ENCODE measurements at regions not wholly inside any gene's neighbourhood (a gene's known extent, or its start where the extent isn't known, plus 50 kb on each side); places are given as distances from the start of the nearest gene placed in this dataset.
"Not testable (repeated sequence)": the region's sequence is repeated elsewhere in the genome, so short reads cannot be mapped to it uniquely, and the experiment has no call there.

DNA sequence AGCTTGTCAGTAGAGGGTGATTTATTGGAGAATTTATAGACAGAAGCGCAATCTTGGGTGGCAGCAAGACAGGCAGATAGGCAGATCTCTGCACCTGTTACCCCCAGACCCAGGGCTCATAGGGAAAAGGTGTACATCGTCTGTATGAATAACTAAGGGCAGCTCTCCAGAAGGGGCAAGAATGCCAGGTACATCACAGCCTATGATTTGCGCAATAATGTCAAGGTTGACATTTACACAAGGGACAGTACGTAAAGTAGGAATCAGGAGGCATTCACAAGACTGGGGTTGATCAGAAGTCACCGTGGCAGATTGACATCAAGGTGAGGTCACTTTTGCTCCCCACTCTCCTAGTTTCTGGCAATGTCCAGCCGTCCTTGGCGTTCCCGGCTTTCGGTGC lies 524.1 kb downstream of the TRIML1 start:
- H3K36me3 ChIP-seq (ENCODE audit: insufficient read depth, low read length): no peaks in the 10 kb centered on the region
- Mint-ChIP-seq H3K36me3 (ENCODE audit: low read depth) (no peaks in the 10 kb centered on the region), H3K4me3 (no peak overlapping the region), H3K27me3 (no peaks in the 10 kb centered on the region), H3K9me3 (peaks cover 15% of the 10 kb centered on the region), H3K27ac (no peak overlapping the region), H3K4me1 (ENCODE audit: low read depth) (no peaks in the 10 kb centered on the region)
- DNase-seq (no peak), ATAC-seq (ENCODE audit: poor library complexity) (no peak)
- H3K9me3 ChIP-seq (ENCODE audit: control insufficient read depth in 1 of 2, insufficient read depth in 1 of 2, low read length in 2 of 2): peaks cover 0 to 22% of the 10 kb centered on the region in 2 experiments
- H3K27me3 ChIP-seq (ENCODE audit: control insufficient read depth in 1 of 2, insufficient read depth in 2 of 2, low read length in 2 of 2): no peaks in the 10 kb centered on the region
- ChIA-PET CTCF (no interaction called here), POLR2A (no interaction called here)
- no peaks in the 10 kb centered on the region for H3K4me1 ChIP-seq (ENCODE audit: insufficient read depth, low read length)
- H3K4me3 ChIP-seq (ENCODE audit: low read length): no peak overlapping the region
- TF ChIP-seq, protein P1, sequence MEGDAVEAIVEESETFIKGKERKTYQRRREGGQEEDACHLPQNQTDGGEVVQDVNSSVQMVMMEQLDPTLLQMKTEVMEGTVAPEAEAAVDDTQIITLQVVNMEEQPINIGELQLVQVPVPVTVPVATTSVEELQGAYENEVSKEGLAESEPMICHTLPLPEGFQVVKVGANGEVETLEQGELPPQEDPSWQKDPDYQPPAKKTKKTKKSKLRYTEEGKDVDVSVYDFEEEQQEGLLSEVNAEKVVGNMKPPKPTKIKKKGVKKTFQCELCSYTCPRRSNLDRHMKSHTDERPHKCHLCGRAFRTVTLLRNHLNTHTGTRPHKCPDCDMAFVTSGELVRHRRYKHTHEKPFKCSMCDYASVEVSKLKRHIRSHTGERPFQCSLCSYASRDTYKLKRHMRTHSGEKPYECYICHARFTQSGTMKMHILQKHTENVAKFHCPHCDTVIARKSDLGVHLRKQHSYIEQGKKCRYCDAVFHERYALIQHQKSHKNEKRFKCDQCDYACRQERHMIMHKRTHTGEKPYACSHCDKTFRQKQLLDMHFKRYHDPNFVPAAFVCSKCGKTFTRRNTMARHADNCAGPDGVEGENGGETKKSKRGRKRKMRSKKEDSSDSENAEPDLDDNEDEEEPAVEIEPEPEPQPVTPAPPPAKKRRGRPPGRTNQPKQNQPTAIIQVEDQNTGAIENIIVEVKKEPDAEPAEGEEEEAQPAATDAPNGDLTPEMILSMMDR (IDR thresholded peaks at IDR 0.05): no peak
- intact Hi-C loops (cut with DNase I, micrococcal nuclease): no loop called here
- no peak overlapping the region for H3K27ac ChIP-seq (ENCODE audit: low read depth in 1 of 2, low read length in 2 of 2)

DNA sequence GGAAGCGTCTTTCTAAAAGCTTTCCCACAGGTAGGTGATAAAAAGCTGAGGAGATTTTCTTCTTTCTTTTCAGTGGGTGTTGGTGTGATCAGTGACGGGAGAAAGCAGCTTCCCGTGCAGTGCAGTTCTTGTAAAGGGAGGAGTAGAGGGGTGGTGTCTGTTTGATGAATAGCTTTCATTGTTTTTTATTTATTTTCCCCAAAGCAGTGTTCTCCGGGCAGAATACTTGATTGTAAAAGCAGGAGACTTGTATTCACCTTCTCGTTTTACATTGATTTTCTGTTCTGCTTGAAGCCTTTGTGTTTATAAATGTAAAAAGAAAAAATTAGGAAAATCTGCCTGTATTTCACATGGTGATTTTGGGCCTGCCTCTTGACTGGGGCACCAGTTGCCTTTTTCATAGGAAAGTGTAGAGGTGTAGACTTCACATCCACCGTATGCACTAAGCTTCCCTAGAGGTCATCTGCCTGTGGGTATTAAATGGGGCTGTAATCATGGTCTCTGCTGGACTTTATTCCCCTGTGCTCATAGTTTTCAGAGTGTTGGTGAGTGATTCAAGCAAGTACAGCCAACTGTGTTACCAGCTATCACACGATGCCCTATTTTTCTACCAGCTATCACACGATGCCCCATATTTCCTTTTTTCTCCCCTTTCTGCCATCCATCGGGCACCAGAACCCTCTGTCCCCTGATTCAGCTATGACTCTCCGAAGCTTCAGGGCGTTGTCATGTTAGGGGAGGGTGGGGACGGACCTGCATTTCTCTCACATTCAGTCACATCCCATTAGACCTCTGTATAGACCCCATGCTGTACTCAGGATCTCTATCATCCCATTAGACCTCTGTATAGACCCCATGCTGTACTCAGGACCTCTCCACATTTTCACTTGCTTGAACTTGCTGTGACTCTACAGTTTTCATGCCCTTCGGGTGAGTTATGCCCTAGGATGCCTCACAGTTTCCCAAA lies 526.5 kb downstream of the TRIML1 start:
- ChIA-PET POLR2A (no interaction called here), CTCF (no interaction called here)
- intact Hi-C loops (cut with DNase I, micrococcal nuclease): no loop called here

DNA sequence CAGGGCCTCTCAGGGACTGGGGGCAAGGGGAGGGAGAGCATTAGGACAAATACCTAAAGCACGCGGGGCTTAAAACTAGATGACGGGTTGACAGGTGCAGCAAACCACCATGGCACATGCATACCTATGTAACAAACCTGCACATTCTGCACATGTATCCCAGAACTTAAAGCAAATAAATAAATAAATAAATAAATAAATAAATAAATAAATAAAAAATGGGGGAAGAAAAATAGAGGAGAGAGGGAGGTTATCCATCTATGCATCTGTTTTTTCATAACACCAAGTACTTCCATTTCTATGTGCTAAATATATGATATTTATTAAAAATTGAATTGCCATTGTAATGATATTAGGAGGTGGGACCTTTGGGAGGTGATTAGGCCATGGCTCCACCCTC lies 539.5 kb downstream of the TRIML1 start:
- H3K4me3 Mint-ChIP-seq; POLR2A ChIA-PET; ATAC-seq (ENCODE audit: poor library complexity); H3K4me3 ChIP-seq (ENCODE audit: low read length); H3K27ac Mint-ChIP-seq; H3K36me3 ChIP-seq (ENCODE audit: insufficient read depth, low read length); H3K27me3 Mint-ChIP-seq; DNase-seq; H3K36me3 Mint-ChIP-seq (ENCODE audit: low read depth); H3K4me1 ChIP-seq (ENCODE audit: insufficient read depth, low read length); H3K27me3 ChIP-seq (ENCODE audit: control insufficient read depth in 1 of 2, insufficient read depth in 2 of 2, low read length in 2 of 2); H3K27ac ChIP-seq (ENCODE audit: low read depth in 1 of 2, low read length in 2 of 2); H3K4me1 Mint-ChIP-seq (ENCODE audit: low read depth); CTCF ChIA-PET; intact Hi-C loops (cut with DNase I, micrococcal nuclease): not testable (repeated sequence)
- H3K9me3 Mint-ChIP-seq: peaks cover 12% of the 10 kb centered on the region
- peaks cover 5 to 19% of the 10 kb centered on the region in 2 experiments for H3K9me3 ChIP-seq (ENCODE audit: control insufficient read depth in 1 of 2, insufficient read depth in 1 of 2, low read length in 2 of 2)

More for the DNA sequence above, 526.5 kb downstream of the TRIML1 start:
- H3K4me1 Mint-ChIP-seq (ENCODE audit: low read depth): no peaks in the 10 kb centered on the region
- Histone ChIP-seq H3K4me1 (ENCODE audit: insufficient read depth, low read length) (no peaks in the 10 kb centered on the region), H3K4me3 (ENCODE audit: low read length) (no peak overlapping the region), H3K27me3 (ENCODE audit: control insufficient read depth in 1 of 2, insufficient read depth in 2 of 2, low read length in 2 of 2) (no peaks in the 10 kb centered on the region), H3K36me3 (ENCODE audit: insufficient read depth, low read length) (no peaks in the 10 kb centered on the region), H3K9me3 (ENCODE audit: control insufficient read depth in 1 of 2, insufficient read depth in 1 of 2, low read length in 2 of 2) (peaks cover 0 to 7% of the 10 kb centered on the region in 2 experiments), H3K27ac (ENCODE audit: low read depth in 1 of 2, low read length in 2 of 2) (no peak overlapping the region)
- H3K4me3 Mint-ChIP-seq: no peak overlapping the region
- ATAC-seq (ENCODE audit: poor library complexity): no peak
- no peak overlapping the region for H3K27ac Mint-ChIP-seq
- no peaks in the 10 kb centered on the region for H3K36me3 Mint-ChIP-seq (ENCODE audit: low read depth)
- no peaks in the 10 kb centered on the region for H3K27me3 Mint-ChIP-seq
- no peak for DNase-seq
- H3K9me3 Mint-ChIP-seq: peaks cover 18% of the 10 kb centered on the region
- TF ChIP-seq, protein P1 (IDR thresholded peaks at IDR 0.05): no peak

All from CD4-positive, alpha-beta T cell (primary cell).